PFSK-1 (cell line): ENCODE measurements at regions not wholly inside any gene's neighbourhood (a gene's known extent, or its start where the extent isn't known, plus 50 kb on each side); places are given as distances from the start of the nearest gene placed in this dataset.

Source experiments
- FOXP2 ChIP-seq: optimal IDR thresholded peaks from 2 replicates; pipeline ENCODE3; 2011; ENCODE audit warnings: borderline replicate concordance, control low read depth, inconsistent platforms; ENCODE audit not compliant: insufficient read depth; ENCODE audit errors: extremely low read length, extremely low read depth
- POLR2AphosphoS5 ChIP-seq: IDR thresholded peaks from 2 replicates; pipeline ENCODE4 v1.6.1; 2012; ENCODE audit warnings: low read depth, mild to moderate bottlenecking, control low read depth, low read length, moderate library complexity
- SIN3A ChIP-seq: IDR thresholded peaks from 2 replicates; pipeline ENCODE4 v1.6.1; 2012; ENCODE audit warnings: mild to moderate bottlenecking, low read length, moderate library complexity, borderline replicate concordance; ENCODE audit not compliant: insufficient read depth
- TAF1 ChIP-seq: IDR thresholded peaks from 2 replicates; pipeline ENCODE4 v1.6.1; 2012; ENCODE audit warnings: low read length, control low read depth, borderline replicate concordance; ENCODE audit not compliant: insufficient read depth
- TF ChIP-seq, protein P1 (sequence below), 2 experiments: IDR thresholded peaks; 2 replicates each; pipeline versions ENCODE4 v1.6.1 to v1.8.0; 2011 to 2012; ENCODE audit warnings: low read depth in 2 of 2, low read length in 2 of 2, control low read depth in 1 of 2, inconsistent platforms in 1 of 2, mild to moderate bottlenecking in 1 of 2, moderate library complexity in 1 of 2; ENCODE audit not compliant: insufficient read depth in 1 of 2

- no peak for TF ChIP-seq TAF1
- no peak for TF ChIP-seq FOXP2
- TF ChIP-seq SIN3A, result no peak
- no peak for TF ChIP-seq POLR2AphosphoS5
- TF ChIP-seq, protein P1, sequence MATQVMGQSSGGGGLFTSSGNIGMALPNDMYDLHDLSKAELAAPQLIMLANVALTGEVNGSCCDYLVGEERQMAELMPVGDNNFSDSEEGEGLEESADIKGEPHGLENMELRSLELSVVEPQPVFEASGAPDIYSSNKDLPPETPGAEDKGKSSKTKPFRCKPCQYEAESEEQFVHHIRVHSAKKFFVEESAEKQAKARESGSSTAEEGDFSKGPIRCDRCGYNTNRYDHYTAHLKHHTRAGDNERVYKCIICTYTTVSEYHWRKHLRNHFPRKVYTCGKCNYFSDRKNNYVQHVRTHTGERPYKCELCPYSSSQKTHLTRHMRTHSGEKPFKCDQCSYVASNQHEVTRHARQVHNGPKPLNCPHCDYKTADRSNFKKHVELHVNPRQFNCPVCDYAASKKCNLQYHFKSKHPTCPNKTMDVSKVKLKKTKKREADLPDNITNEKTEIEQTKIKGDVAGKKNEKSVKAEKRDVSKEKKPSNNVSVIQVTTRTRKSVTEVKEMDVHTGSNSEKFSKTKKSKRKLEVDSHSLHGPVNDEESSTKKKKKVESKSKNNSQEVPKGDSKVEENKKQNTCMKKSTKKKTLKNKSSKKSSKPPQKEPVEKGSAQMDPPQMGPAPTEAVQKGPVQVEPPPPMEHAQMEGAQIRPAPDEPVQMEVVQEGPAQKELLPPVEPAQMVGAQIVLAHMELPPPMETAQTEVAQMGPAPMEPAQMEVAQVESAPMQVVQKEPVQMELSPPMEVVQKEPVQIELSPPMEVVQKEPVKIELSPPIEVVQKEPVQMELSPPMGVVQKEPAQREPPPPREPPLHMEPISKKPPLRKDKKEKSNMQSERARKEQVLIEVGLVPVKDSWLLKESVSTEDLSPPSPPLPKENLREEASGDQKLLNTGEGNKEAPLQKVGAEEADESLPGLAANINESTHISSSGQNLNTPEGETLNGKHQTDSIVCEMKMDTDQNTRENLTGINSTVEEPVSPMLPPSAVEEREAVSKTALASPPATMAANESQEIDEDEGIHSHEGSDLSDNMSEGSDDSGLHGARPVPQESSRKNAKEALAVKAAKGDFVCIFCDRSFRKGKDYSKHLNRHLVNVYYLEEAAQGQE (IDR thresholded peaks at IDR 0.05; ENCODE audit: insufficient read depth in 1 of 2, low read depth in 2 of 2, low read length in 2 of 2), result no peak
Observed at GRCh38 chr2:146844226-146844990, 1000.4 kb upstream of the ACVR2A start.

DNA sequence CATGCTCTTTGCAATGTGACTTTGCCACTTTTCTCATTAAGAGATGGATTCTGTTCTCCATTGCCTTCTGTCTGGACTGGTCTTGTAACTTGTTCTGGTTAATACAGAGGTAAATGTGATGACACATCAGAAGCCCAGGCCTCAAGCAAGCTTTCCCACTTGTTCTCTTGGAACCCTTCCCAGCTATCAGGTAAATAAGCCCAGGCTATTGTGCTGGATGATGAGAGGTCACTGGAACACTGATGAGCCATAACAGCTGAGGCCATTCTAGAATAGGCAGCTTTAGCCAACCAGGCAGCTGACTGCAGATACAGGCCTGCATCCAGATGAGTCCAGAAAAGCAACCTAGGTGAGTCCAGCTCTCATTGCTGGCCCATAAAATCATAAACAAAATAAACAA, 1007.0 kb upstream of the ACVR2A start:
- TF ChIP-seq POLR2AphosphoS5, result no peak
- no peak for TF ChIP-seq TAF1
- TF ChIP-seq SIN3A, result no peak
- TF ChIP-seq, protein P1 (IDR thresholded peaks at IDR 0.05; ENCODE audit: insufficient read depth in 1 of 2, low read depth in 2 of 2, low read length in 2 of 2), result no peak
- TF ChIP-seq FOXP2, result no peak

- TF ChIP-seq SIN3A (no peak), FOXP2 (no peak), POLR2AphosphoS5 (no peak), TAF1 (no peak)
- TF ChIP-seq, protein P1 (IDR thresholded peaks at IDR 0.05; ENCODE audit: insufficient read depth in 1 of 2, low read depth in 2 of 2, low read length in 2 of 2), result no peak
Observed at GRCh38 chr2:146826388-146826787, 1018.4 kb upstream of the ACVR2A start.

DNA sequence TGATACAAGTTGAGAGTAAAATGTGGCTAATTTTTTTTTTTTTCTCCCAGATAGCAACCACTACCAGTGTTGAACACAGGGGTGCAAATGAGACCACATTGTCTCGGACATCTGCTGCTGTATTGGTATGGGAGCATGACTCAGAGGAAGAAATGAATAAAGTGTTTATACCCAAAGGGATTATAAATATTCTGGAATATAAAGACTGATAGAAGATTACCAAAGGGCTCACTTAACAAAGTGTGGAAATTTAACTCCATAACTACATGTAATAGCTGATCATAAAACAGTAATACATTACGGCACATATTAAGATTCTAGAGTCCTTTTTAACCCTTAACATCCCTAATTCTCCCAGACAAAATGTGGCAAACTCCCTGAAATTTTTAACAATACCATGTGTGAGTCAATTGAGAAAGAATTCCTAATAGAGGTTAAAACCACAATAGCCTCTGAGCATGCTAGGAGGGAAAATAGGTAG, 1023.0 kb upstream of the ACVR2A start:
- TF ChIP-seq TAF1, result no peak

- TF ChIP-seq SIN3A, result no peak
- TF ChIP-seq, protein P1 (IDR thresholded peaks at IDR 0.05; ENCODE audit: insufficient read depth in 1 of 2, low read depth in 2 of 2, low read length in 2 of 2), result no peak
- no peak for TF ChIP-seq TAF1
- TF ChIP-seq FOXP2, result no peak
Observed at GRCh38 chr2:146820672-146821071, 1024.2 kb upstream of the ACVR2A start.
